Neural progenitor cell (in vitro differentiated cells): ENCODE measurements at regions not wholly inside any gene's neighbourhood (a gene's known extent, or its start where the extent isn't known, plus 50 kb on each side); places are given as distances from the start of the nearest gene placed in this dataset.

ENCODE experiments used
- CTCF ChIP-seq: fragments of 200-600 bp; sonication (generic); IDR thresholded peaks from 2 replicates; pipeline ENCODE4 v1.5.1; 2017; ENCODE audit warnings: antibody characterized with exemption, mild to moderate bottlenecking
- EZH2 ChIP-seq: fragments of 200-600 bp; sonication (generic); IDR thresholded peaks from 2 replicates; pipeline ENCODE4 v1.6.1; 2017; ENCODE audit warnings: antibody characterized with exemption, mild to moderate bottlenecking, moderate library complexity

- TF ChIP-seq EZH2 (no peak), CTCF (no peak)
Observed at GRCh38 chr7:152502813-152503790, 67.3 kb upstream of the KMT2C start.
